Ishikawa (cell line): ENCODE measurements at regions not wholly inside any gene's neighbourhood (a gene's known extent, or its start where the extent isn't known, plus 50 kb on each side); places are given as distances from the start of the nearest gene placed in this dataset.

Experiments used
- CEBPB ChIP-seq: IDR thresholded peaks from 2 replicates; pipeline ENCODE4 v1.6.1; 2012
- CREB1 ChIP-seq: IDR thresholded peaks from 2 replicates; pipeline ENCODE4 v1.6.1; 2012; ENCODE audit warnings: low read depth
- EP300 ChIP-seq: IDR thresholded peaks from 2 replicates; pipeline ENCODE4 v1.6.1; 2012; ENCODE audit warnings: borderline replicate concordance
- FOXM1 ChIP-seq: IDR thresholded peaks from 2 replicates; pipeline ENCODE4 v1.6.1; 2012; ENCODE audit warnings: low read depth, borderline replicate concordance
- RAD21 ChIP-seq: IDR thresholded peaks from 2 replicates; pipeline ENCODE4 v1.6.1; 2012; ENCODE audit warnings: low read depth
- REST ChIP-seq: IDR thresholded peaks from 2 replicates; pipeline ENCODE4 v1.6.1; 2012; ENCODE audit warnings: low read depth, mild to moderate bottlenecking
- TAF1 ChIP-seq: IDR thresholded peaks from 2 replicates; pipeline ENCODE4 v1.6.1; 2012; ENCODE audit warnings: low read depth, mild to moderate bottlenecking
- TEAD4 ChIP-seq: IDR thresholded peaks from 2 replicates; pipeline ENCODE4 v1.6.1; 2012
- ZBTB7A ChIP-seq: IDR thresholded peaks from 2 replicates; pipeline ENCODE4 v1.6.1; 2012; ENCODE audit warnings: low read depth
- TF ChIP-seq, protein P1 (sequence below): IDR thresholded peaks from 2 replicates; pipeline ENCODE4 v1.6.1; 2012
- TF ChIP-seq, protein P2 (sequence below): IDR thresholded peaks from 2 replicates; pipeline ENCODE4 v1.6.1; 2012

GRCh38 chr4:148774134-148774533 is 331.9 kb upstream of the NR3C2 start:
- TF ChIP-seq, protein P1, sequence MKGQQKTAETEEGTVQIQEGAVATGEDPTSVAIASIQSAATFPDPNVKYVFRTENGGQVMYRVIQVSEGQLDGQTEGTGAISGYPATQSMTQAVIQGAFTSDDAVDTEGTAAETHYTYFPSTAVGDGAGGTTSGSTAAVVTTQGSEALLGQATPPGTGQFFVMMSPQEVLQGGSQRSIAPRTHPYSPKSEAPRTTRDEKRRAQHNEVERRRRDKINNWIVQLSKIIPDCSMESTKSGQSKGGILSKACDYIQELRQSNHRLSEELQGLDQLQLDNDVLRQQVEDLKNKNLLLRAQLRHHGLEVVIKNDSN, result no peak
- no peak for TF ChIP-seq EP300
- no peak for TF ChIP-seq FOXM1
- no peak for TF ChIP-seq TEAD4
- TF ChIP-seq ZBTB7A, result no peak
- no peak for TF ChIP-seq CEBPB
- no peak for TF ChIP-seq TAF1
- TF ChIP-seq REST, result no peak
- TF ChIP-seq, protein P2, sequence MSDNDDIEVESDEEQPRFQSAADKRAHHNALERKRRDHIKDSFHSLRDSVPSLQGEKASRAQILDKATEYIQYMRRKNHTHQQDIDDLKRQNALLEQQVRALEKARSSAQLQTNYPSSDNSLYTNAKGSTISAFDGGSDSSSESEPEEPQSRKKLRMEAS, result no peak
- TF ChIP-seq RAD21, result no peak
- TF ChIP-seq CREB1, result no peak
